ENCODE measurements at regions not wholly inside any gene's neighbourhood (a gene's known extent, or its start where the extent isn't known, plus 50 kb on each side); places are given as distances from the start of the nearest gene placed in this dataset.
"Not testable (repeated sequence)": the region's sequence is repeated elsewhere in the genome, so short reads cannot be mapped to it uniquely, and the experiment has no call there.

GRCh38 chr7:142516038-142516501, 233.2 kb upstream of the PRSS1 start:
- no peaks in the 10 kb centered on the region for H3K36me3 Mint-ChIP-seq
- ATAC-seq, result peak; percentile 92
- peaks cover 9% of the 10 kb centered on the region for H3K4me1 Mint-ChIP-seq
- TF ChIP-seq ZNF671 (CRISPR knock-in tag; IDR thresholded peaks at IDR 0.05) (no peak), CTCF (IDR thresholded peaks at IDR 0.05) (peak; percentile 41; the same call in 1 of the 2 replicates)
- H3K9me3 Mint-ChIP-seq, result no peaks in the 10 kb centered on the region
- peaks cover 5% of the 10 kb centered on the region; the same call in 1 of the 2 replicates for H3K27me3 Mint-ChIP-seq (ENCODE audit: low read depth)
- ChIA-PET POLR2A (no interaction called here), CTCF (interaction anchor here (0.6 to 2.8 kb wide), 45 partner anchors 8 to 540 kb away, joined by 3 to 50 read pairs (median 4); no protein-coding TSS in a partner anchor)
- H3K4me3 Mint-ChIP-seq, result no peak overlapping the region
- no peak overlapping the region for H3K27ac Mint-ChIP-seq
- peak; percentile 26 for DNase-seq (ENCODE audit: low spot score)

GRCh38 chr7:142514716-142515115, 234.6 kb upstream of the PRSS1 start:
- POLR2A ChIA-PET; H3K4me3 Mint-ChIP-seq; H3K4me1 Mint-ChIP-seq; H3K27me3 Mint-ChIP-seq (ENCODE audit: low read depth); ATAC-seq; H3K27ac Mint-ChIP-seq; H3K9me3 Mint-ChIP-seq; DNase-seq (ENCODE audit: low spot score); H3K36me3 Mint-ChIP-seq: not testable (repeated sequence)
- CTCF ChIA-PET, result interaction anchor here (0.7 to 2.8 kb wide), 4 partner anchors 11 to 94 kb away, joined by 3 to 50 read pairs (median 4); no protein-coding TSS in a partner anchor

- ATAC-seq (no peak), DNase-seq (ENCODE audit: low spot score) (no peak)
- ChIA-PET POLR2A (no interaction called here), CTCF (interaction anchor here (0.9 to 1.5 kb wide), 4 partner anchors 14 to 190 kb away, joined by 3 to 6 read pairs (median 4); no protein-coding TSS in a partner anchor)
- no peak overlapping the region for H3K27ac Mint-ChIP-seq
- H3K4me1 Mint-ChIP-seq, result peaks cover 9% of the 10 kb centered on the region
- TF ChIP-seq ZNF396 (CRISPR knock-in tag; IDR thresholded peaks at IDR 0.05; ENCODE audit: borderline replicate concordance), result no peak
- no peak for TF ChIP-seq ZNF671 (CRISPR knock-in tag; IDR thresholded peaks at IDR 0.05)
- no peak for TF ChIP-seq ELF4 (CRISPR knock-in tag; IDR thresholded peaks at IDR 0.05; ENCODE audit: low read depth)
- no peak for TF ChIP-seq FOXP1 (CRISPR knock-in tag; IDR thresholded peaks at IDR 0.05; ENCODE audit: borderline replicate concordance)
- TF ChIP-seq HMGA2 (CRISPR knock-in tag; IDR thresholded peaks at IDR 0.05), result no peak
- no peak for TF ChIP-seq OVOL2 (CRISPR knock-in tag; IDR thresholded peaks at IDR 0.05; ENCODE audit: borderline replicate concordance)
- TF ChIP-seq FOXP4 (CRISPR knock-in tag; IDR thresholded peaks at IDR 0.05), result no peak
- no peak for TF ChIP-seq E2F5 (CRISPR knock-in tag; IDR thresholded peaks at IDR 0.05)
- no peak for TF ChIP-seq NFATC4 (CRISPR knock-in tag; IDR thresholded peaks at IDR 0.05)
- no peak for TF ChIP-seq NFYB (CRISPR knock-in tag; conservative IDR thresholded peaks at IDR 0.05; ENCODE audit: low read depth)
- H3K4me3 Mint-ChIP-seq, result no peak overlapping the region
- H3K27me3 Mint-ChIP-seq (ENCODE audit: low read depth), result peaks cover 5% of the 10 kb centered on the region; the same call in 1 of the 2 replicates
- H3K36me3 Mint-ChIP-seq, result no peaks in the 10 kb centered on the region
- no peaks in the 10 kb centered on the region for H3K9me3 Mint-ChIP-seq
Measured at GRCh38 chr7:142513178-142513955, 235.9 kb upstream of the PRSS1 start.

GRCh38 chr7:142511801-142512200, 237.5 kb upstream of the PRSS1 start:
- H3K27me3 Mint-ChIP-seq (ENCODE audit: low read depth), result peaks cover 5% of the 10 kb centered on the region; the same call in 1 of the 2 replicates
- POLR2A ChIA-PET, result no interaction called here

More at GRCh38 chr7:142511801-142512200, 237.5 kb upstream of the PRSS1 start:
- peaks cover 9% of the 10 kb centered on the region for H3K4me1 Mint-ChIP-seq
- ATAC-seq, result no peak
- CTCF ChIA-PET, result interaction anchor here (1.3 kb wide), 1 partner anchor 33 kb away, joined by 3 read pairs; no protein-coding TSS in a partner anchor
- no peaks in the 10 kb centered on the region for H3K36me3 Mint-ChIP-seq
- no peak for TF ChIP-seq PRDM15 (CRISPR knock-in tag; IDR thresholded peaks at IDR 0.05)
- H3K27ac Mint-ChIP-seq, result no peak overlapping the region
- H3K9me3 Mint-ChIP-seq, result no peaks in the 10 kb centered on the region
- DNase-seq (ENCODE audit: low spot score), result no peak
- H3K4me3 Mint-ChIP-seq, result no peak overlapping the region
